HG02588 (cell line): ENCODE measurements at regions not wholly inside any gene's neighbourhood (a gene's known extent, or its start where the extent isn't known, plus 50 kb on each side); places are given as distances from the start of the nearest gene placed in this dataset.
"Not testable (repeated sequence)": the region's sequence is repeated elsewhere in the genome, so short reads cannot be mapped to it uniquely, and the experiment has no call there.

ENCODE experiments used
- ATAC-seq: cut with Tn5 transposase; IDR thresholded peaks from one replicate; pipeline ENCODE4 v1.9.1; 2021; ENCODE audit warnings: mild to moderate bottlenecking, moderate library complexity; ENCODE audit not compliant: unreplicated experiment

DNA sequence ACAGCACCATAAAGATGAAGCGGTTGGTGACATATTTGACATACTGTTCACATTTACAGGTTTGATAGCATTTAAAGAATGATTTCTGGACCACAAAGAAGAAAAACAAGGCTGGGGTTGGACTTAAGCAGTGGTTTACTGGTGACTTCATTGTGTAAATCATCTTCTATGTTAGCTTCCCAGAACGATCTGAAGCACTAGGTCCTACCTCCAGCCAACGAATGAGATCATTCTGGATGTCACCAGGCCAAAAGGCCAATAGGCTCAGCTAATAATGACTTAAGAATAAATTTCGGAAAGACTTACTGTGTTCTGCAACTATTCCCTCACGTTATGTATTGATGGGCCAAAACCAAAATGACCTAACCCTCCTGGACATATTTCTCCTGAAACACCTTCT is 675.3 kb upstream of the CCNG1 start:
- no peak for ATAC-seq

DNA sequence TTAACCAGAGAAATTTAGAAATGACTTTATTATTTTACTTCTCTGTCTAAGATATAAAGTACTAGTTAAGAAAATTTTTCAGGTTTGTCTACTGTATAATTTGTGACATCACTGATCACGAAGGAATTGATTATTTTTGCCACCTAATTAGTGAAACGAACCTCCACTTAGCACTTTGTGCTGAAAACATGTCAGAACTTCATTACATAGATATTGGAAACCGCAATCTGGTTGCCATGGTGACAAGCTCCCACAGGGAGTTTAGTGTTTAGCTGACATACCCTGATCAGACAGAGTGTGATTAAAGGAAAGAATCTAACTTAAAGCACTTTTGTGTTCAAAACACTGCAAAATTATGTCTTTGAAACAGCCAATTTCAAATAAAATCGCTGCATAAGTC is 668.4 kb upstream of the CCNG1 start:
- no peak for ATAC-seq

DNA sequence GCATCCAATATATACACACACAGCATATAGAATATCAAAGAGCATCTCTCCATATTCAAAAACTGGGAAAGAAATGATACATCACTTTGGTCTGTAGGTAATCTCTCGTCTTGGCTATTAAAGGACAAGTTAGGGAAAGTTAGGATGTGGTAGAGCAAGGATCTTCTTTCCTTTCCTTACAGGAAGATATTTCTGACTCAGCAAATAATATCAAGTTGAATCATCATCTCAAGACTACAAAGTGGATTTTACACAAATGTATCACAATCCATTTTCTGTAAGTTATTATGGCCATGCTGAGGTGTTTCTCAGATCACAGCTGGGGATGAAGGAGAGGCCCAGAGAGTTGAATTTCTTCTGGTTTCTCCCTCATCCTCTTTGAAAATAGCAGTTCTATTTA is 651.7 kb upstream of the CCNG1 start:
- ATAC-seq, result no peak

DNA sequence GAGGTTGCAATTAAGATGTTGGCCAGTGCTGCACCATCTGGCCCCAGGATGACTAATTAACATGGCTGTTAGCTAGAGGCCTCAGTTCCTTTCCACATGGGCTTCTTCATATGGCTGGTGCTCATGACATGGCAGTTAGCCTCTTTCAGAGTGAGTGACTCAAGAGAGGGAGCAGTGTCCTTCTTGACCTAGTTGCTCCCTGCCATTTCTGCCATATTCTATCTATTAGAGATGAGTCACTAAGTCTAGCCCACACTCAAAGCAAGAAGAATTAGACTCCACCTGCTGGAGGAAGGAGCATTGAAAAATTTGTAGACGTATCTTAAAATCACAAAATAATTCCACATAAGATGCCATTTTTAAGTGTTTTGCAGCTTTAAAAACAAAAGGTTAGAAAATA is 651.2 kb upstream of the CCNG1 start:
- no peak for ATAC-seq

DNA sequence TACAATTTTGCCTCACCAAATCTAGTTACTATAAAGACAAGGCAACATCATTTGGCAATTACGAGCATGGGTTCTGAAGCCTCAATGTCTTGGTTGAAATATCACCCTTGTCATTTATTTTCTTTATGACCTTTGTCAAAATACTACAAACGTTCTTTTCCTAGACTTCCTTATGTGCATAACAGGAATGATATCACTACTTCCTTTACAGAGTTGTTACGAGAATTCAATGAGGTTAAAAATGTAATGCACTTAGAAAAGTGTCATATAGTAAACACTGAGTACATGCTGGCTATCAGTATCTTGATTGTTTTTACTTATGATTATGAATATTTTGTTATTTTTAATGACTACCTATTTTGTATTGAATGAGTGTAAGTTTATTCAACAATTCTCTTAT is 640.9 kb upstream of the CCNG1 start:
- no peak for ATAC-seq

DNA sequence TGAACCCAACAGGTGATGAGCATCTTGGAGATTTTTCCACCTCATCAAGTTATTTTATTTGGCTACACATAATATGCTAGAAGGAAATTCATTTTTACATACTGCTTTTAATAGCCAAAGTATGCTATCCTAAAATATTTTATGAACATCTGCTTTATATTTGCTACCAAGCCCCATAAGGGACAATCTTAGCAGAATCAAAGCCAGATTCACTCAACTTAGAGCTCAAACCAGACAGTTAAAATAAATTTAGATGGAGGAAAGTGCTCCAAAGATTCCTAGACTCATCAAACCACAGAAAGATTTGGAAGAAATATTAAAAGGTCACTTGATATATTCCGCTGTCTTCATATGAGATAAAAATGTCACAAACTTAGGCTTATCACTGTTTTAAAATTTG is 637.1 kb upstream of the CCNG1 start:
- ATAC-seq, result no peak

DNA sequence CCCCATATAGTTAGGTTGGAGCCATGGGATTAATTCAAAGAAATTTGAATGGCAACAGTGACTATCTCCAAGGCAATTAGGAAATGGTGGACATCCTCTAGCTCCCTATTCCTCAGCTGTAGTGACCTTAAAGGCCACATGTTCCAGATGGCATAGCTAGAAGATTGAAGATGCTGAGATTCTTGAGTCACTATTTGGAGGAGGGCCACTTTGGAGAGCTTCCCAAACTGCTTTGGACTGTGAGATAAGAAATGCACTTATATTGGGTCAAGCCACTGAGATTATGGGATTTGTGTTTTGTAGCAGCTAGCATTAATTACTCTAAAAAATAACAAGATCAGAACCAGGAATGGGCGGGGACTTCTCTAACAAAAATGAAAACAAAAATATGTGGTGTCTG is 636.2 kb upstream of the CCNG1 start:
- no peak for ATAC-seq

DNA sequence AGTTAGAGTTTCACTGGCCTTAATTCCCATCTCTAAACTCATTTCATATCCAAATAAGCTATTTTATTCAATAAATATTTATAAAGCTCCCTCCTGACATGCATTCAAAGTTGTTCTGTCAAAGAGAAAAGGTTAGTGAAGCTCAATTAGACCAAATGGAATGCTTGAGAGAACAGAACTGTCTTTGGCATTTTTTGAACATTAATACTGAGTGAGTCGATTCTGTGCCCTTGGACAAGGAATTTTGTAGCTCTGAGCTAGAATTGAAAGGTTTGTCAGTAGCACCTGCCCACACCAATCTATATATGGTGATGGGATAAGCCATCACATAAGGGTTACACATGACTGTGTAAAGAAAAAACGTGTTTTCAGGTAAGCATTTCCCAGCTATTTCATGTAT is 631.2 kb upstream of the CCNG1 start:
- ATAC-seq, result no peak

DNA sequence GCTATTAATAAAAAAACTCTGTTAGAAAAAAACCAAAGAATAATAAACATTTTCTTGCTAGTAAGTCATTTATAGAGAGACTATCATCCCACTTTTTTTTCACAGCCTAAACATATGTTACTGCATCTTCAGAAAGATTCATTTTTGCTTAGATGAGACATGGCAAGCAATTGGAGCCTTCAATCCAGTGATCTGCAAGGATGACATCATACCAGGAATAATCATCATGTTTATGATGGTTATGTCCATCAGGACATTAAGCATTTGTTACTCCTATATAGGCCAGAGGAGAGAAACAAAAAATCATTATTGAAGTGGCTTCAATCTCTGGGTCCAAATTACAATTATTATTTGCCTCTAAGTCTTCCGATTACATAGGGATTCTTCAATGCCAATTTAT is 626.3 kb upstream of the CCNG1 start:
- no peak for ATAC-seq

DNA sequence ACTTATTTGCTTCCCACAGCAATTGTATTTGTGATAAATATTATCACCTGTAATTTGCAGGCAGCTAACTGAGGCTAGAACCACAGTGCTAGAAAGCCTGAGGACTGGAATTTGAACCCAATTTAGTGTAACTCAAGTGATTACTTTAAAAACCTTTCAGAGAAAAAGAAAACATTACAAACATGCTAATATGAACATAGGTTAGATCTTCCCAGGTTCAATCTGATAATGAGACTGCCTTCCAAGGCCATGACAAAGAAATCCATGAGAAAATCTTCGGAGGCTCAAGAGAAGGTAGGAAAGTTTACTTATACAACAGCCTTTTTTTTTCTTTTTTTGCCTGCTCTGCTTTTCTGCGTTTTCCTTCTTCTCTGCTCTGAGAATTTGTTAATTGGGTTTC is 620.6 kb upstream of the CCNG1 start:
- ATAC-seq, result no peak

DNA sequence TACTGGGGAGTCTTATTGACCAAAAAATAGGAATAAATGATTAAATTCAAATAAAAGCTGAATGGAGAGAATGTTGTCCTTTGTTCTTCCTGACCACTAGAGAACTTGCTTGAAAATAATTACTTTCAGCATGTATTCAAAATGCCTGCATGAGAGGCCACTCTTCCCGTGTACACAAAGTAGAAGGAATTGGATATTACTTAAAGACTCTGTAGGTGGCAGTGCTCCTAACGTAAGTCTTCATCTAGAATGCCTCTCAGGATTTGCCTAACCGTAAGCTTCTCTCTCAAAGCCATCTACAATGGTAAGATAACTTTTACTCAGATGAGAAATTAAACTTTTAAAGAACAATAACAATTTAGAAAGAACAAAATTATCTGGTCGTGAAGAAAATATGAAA is 620.0 kb upstream of the CCNG1 start:
- no peak for ATAC-seq

DNA sequence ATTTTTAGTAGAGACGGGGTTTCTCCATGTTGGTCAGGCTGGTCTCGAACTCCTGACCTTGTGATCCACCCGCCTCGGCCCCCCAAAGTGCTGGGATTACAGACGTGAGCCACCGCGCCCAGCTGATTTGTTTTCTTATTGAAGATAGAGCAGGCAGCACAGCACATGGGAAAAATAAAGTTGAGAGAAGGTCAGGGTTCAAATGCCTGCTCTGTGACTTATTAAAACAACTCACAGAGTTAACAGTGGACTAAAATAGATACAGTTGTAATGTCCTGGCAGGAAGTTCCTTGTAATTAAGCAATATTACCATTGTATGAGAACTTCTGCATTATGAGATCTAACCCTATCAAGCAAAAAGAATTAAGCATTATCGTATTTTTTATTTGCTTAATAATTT is 615.7 kb upstream of the CCNG1 start:
- not testable (repeated sequence) for ATAC-seq

DNA sequence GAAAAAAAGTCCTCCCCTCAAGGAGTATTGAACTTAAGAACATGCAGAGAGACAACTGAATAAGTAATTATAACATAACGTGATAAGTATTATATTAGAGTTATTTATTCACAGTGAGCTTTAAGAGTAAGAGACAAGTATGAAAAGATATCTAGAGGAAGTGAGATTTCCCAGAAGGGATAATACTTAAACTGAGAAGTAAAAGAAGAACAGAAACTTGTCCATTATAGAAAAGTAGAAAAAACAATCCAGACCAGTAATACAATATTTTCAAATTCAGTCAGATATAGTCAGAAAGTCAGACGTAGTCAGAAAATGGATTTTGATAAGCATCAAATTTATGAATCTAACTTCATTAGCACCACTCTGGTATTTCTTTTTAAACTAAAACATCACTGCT is 613.0 kb upstream of the CCNG1 start:
- ATAC-seq, result peak; percentile 65

DNA sequence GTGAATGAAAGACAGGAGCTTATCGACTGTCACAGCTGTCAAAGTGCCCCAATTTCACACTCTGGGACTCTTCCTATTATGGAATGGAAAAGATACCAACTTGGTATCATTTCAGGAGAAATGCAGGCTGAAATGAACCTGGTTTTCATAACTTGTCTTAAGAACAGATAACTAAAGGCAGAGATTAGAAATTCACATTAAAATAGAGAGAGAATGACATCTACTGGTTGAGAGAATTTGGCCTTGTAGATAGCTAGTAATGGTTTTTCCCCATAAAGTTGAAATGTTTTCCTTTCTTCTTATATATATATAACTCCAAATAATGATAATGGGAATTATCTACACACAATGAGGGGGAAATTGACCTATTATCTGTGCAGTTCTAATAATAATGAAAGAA is 600.2 kb upstream of the CCNG1 start:
- no peak for ATAC-seq

DNA sequence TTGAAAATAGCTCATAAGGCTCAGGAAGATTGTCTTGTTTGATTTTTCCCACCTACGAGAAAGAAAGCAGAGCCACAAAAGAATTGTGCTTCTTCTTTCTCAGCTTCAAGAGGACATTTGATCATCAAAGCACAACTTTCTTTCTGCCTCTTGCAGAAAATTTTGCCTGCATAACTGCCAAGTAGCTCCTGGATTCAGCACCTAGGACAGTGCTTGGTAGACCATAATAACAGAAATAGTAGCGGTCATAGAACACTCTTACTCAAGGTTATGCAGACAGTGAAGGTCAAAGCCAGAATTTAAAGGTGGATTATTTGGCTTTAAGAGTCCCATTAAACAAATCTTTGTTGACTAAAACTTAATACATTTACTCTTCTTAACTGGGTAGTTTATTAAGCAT is 594.7 kb upstream of the CCNG1 start:
- ATAC-seq, result no peak

DNA sequence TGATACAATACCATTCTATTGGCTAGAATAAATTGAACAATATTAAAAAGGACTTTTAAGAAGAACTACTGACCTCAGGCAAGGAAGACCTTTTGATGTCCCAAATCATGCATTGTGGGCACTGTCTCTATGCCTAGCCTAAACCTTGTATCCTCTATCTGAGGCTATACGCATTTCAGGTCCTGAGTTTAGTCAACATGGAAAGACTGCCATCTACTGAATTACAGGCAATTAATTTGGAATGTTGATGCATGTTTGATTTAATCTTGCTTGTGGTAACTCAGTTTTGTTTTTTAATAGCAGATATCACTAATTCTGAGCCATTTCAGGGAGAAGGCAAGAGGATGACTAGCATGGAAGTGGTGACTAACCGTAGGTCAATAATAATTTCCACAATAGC is 585.3 kb upstream of the CCNG1 start:
- ATAC-seq, result no peak

DNA sequence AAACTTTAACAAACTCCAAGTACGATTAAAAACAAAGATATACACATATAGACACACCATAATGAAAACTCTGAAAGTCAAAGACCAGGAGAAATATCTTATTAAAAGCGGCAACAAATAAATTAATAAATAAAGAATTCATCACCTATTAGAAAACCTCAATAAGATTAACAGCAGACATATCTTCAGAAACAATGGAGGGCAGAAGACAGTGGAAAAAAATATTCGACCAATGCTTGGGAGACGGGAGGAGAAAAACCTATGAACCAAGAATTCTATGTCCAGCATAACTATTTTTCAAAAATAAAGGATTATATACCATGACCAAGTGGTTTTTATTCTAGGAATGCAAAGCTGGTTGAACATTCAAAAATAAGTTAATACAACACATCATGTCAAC is 578.6 kb upstream of the CCNG1 start:
- ATAC-seq, result no peak

DNA sequence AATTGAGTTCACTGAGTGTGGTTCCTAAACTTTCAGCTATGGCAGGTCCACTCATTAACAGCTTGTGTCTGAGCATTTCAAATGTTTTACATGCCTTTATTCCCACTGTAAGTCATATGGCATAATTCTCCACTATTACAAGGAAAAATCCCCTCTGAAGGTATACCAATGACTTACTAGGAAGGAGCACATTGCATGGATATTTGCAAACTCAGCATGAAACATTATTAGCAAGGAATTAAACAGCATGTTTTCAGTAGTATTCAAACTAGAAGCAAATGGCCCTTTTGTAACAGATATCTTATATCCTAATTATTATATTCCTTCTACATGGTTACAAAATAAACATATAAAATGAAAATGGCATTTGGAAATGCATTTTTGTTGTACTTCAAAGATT is 566.4 kb upstream of the CCNG1 start:
- no peak for ATAC-seq

DNA sequence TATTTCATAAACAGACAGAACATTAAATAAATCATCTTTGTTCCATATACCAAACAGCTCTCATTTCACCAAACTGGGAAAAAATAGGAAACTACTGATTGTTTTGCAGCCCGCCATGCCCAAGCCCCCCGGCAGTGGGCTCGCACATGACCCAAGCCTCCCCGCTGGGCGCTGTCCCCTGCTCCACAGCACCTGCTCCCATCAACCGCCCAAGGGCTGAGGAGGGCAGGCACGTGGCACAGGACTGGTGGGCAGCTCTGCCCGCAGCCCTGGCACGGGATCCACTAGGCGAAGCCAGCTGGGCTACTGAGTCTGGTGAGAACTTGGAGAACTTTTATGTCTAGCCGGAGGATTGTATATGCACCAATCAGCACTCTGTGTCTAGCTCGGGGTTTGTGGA is 554.8 kb upstream of the CCNG1 start:
- ATAC-seq, result no peak

DNA sequence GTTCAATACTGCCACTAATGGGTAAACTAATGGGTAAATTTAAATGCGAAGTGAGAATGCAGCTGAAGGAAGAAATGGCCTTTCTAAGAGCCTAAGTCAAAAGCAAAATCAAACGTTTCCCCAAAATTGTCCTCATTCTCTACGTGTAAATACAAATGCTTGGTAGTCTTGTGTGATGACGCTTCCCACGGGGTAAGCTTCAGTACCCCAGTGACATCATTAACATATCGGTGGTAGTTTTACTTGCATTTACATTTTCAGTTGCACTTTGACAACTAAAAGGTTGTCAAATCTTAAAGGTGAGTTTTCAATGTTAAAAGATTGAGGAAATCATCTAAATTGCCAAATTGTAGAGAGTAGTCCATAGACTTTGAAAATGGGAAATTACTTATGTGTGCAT is 550.7 kb upstream of the CCNG1 start:
- no peak for ATAC-seq

DNA sequence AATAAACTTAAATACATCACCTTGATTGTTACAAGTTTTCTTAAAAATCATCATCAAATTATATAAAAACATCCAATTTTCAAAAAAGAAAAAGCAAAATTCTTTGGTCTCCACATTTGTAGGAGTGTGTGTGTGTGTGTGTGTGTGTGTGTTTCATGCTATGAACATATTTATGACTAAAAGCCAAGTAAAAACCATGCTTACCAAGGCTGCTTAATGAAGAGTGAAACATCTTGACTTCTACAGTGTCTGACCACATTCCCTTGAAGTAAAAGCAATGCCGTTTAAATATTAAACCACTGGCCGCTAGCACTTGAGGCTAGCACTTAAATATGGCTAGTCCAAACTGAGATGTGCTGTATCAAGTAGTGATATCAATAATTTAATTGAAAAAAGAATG is 549.1 kb upstream of the CCNG1 start:
- no peak for ATAC-seq

DNA sequence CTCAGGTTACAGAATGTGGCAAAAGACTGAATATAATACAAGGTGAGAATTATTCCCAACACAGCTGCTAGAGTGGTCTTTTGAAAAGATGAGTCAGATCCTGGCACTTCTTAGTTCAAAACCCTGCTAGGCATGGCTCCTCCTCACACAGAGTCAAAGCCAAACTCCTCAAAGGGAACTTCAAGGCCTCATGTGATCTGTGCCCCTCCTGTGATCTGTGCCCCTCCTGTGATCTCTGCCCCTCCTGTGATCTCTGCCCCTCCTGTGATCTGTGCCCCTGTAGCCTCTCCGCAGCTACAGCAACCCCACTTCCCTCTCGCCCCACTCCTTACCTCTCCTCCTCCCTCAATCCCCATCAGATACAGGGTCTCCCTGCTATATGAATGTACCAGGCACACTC is 525.5 kb upstream of the CCNG1 start:
- ATAC-seq, result no peak

DNA sequence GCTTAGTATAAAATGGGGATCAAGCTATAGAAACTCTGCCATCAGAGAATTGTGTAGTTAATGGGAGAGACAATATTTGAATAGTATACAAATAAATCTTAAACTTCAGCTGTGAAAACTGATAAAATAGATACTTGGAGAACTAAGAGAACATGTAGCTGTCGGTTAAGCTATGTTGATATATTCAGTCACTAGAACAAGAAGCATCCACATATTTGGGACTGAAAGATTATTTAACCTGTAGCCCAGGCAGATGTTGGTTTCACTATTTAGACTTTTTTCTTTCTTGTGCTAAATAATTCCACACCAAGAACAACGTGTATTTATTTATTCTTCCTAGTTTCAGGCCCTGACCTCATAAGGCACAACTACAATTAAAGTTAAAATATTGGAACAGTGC is 521.0 kb upstream of the CCNG1 start:
- no peak for ATAC-seq

DNA sequence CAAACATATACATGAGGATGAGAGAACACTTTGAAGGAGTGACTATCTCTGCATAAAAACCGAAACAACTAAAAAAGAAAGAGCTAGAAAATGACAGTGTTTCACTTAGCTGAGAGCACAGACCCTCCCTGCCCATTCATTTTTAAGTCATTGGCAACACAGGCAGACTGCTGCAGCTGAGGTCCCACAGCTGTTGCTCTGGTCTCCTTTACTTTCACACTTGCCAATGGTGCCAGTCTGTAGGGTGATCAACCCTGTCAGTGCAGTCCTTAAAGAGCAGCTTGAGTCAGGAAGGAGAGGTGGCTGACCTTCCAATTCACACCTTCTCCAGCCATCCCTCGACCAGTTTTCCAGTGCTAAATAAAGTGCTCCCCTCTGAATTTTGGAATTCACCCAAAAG is 508.3 kb upstream of the CCNG1 start:
- ATAC-seq, result no peak
